ENCODE measurements at regions not wholly inside any gene's neighbourhood (a gene's known extent, or its start where the extent isn't known, plus 50 kb on each side); places are given as distances from the start of the nearest gene placed in this dataset.

GRCh38 chr4:156576946-156577345, 394.7 kb downstream of the PDGFC start:
- no peak overlapping the region for H3K4me3 ChIP-seq
- no peak overlapping the region for H3K27ac ChIP-seq
- H3K4me1 ChIP-seq = no peaks in the 10 kb centered on the region
- ATAC-seq (no peak), DNase-seq (ENCODE audit: low read depth in 1 of 2, low spot score in 1 of 2) (no peak), FAIRE-seq (no peak)
- no peak overlapping the region for H3K4me2 ChIP-seq
- ChIA-PET POLR2A (no interaction called here), CTCF (no interaction called here)
- TF ChIP-seq NR3C1 (IDR thresholded peaks at IDR 0.05) = no peak
- 77% methylated on average over 2 of the region's 2 CpGs for WGBS (ENCODE audit: missing lambda C conversion rate)
- H3K9me3 ChIP-seq = no peaks in the 10 kb centered on the region

GRCh38 chr4:156575430-156576073, 396.0 kb downstream of the PDGFC start:
- no peak for DNase-seq (ENCODE audit: low read depth in 1 of 2, low spot score in 1 of 2)
- Histone ChIP-seq H3K4me1 (no peaks in the 10 kb centered on the region), H3K9me3 (no peaks in the 10 kb centered on the region), H3K4me2 (no peak overlapping the region), H3K27ac (no peak overlapping the region), H3K4me3 (no peak overlapping the region)
- CTCF ChIA-PET = no interaction called here
- FAIRE-seq = no peak
- POLR2A ChIA-PET = no interaction called here
- WGBS (ENCODE audit: missing lambda C conversion rate) = 77% methylated on average over 6 of the region's 6 CpGs
- no peak for TF ChIP-seq SMC3 (IDR thresholded peaks at IDR 0.05)
- no peak for TF ChIP-seq RAD21 (conservative IDR thresholded peaks at IDR 0.05 in 1 of 2, IDR thresholded peaks at IDR 0.05 in 1 of 2)
- TF ChIP-seq BCL3 (IDR thresholded peaks at IDR 0.05) = no peak
- no peak for TF ChIP-seq NPAS2 (CRISPR knock-in tag; IDR thresholded peaks at IDR 0.05; ENCODE audit: borderline replicate concordance)
- TF ChIP-seq ELK1 (IDR thresholded peaks at IDR 0.05; ENCODE audit: low read depth, low read length) = no peak
- TF ChIP-seq CEBPB (IDR thresholded peaks at IDR 0.05) = no peak
- TF ChIP-seq TFCP2L1 (CRISPR knock-in tag; IDR thresholded peaks at IDR 0.05) = no peak
- TF ChIP-seq GATA3 (IDR thresholded peaks at IDR 0.05; ENCODE audit: borderline replicate concordance) = no peak
- TF ChIP-seq NFE2L2 (conservative IDR thresholded peaks at IDR 0.05; ENCODE audit: low read length) = no peak
- TF ChIP-seq HOXA7 (CRISPR knock-in tag; IDR thresholded peaks at IDR 0.05) = no peak
- TF ChIP-seq SREBF2 (IDR thresholded peaks at IDR 0.05) = no peak
- TF ChIP-seq HOXB13 (CRISPR knock-in tag; IDR thresholded peaks at IDR 0.05; ENCODE audit: low read depth) = no peak
- no peak for TF ChIP-seq PBX3 (IDR thresholded peaks at IDR 0.05)
- TF ChIP-seq ZC3H11A (IDR thresholded peaks at IDR 0.05) = no peak
- ATAC-seq = no peak

- no peak for DNase-seq (ENCODE audit: low read depth in 1 of 2, low spot score in 1 of 2)
- FAIRE-seq = no peak
- Histone ChIP-seq H3K27ac (no peak overlapping the region), H3K4me3 (no peak overlapping the region), H3K9me3 (no peaks in the 10 kb centered on the region), H3K4me2 (no peak overlapping the region), H3K4me1 (no peaks in the 10 kb centered on the region)
- WGBS (ENCODE audit: missing lambda C conversion rate) = 50% methylated on average over 5 of the region's 5 CpGs
- ChIA-PET POLR2A (no interaction called here), CTCF (no interaction called here)
- TF ChIP-seq BHLHE40 (IDR thresholded peaks at IDR 0.05; ENCODE audit: low read depth, low read length) (no peak), ZC3H11A (IDR thresholded peaks at IDR 0.05) (no peak), REST (IDR thresholded peaks at IDR 0.05) (no peak), ELK1 (IDR thresholded peaks at IDR 0.05; ENCODE audit: low read depth, low read length) (no peak), HEYL (CRISPR knock-in tag; IDR thresholded peaks at IDR 0.05) (no peak), FOSB (CRISPR knock-in tag; IDR thresholded peaks at IDR 0.05) (no peak), CHD2 (IDR thresholded peaks at IDR 0.05; ENCODE audit: low read length, partially characterized antibody) (no peak), POLR2A (IDR thresholded peaks at IDR 0.05; ENCODE audit: low read length) (no peak)
- no peak for ATAC-seq
Observed at GRCh38 chr4:156571146-156571545, 400.5 kb downstream of the PDGFC start.

All from A549 (cell line).